ENCODE measurements at regions not wholly inside any gene's neighbourhood (a gene's known extent, or its start where the extent isn't known, plus 50 kb on each side); places are given as distances from the start of the nearest gene placed in this dataset.
A peak's percentile ranks its signal among the peaks of the same experiment; 100 is the strongest.
"Not testable (repeated sequence)": the region's sequence is repeated elsewhere in the genome, so short reads cannot be mapped to it uniquely, and the experiment has no call there.

DNA sequence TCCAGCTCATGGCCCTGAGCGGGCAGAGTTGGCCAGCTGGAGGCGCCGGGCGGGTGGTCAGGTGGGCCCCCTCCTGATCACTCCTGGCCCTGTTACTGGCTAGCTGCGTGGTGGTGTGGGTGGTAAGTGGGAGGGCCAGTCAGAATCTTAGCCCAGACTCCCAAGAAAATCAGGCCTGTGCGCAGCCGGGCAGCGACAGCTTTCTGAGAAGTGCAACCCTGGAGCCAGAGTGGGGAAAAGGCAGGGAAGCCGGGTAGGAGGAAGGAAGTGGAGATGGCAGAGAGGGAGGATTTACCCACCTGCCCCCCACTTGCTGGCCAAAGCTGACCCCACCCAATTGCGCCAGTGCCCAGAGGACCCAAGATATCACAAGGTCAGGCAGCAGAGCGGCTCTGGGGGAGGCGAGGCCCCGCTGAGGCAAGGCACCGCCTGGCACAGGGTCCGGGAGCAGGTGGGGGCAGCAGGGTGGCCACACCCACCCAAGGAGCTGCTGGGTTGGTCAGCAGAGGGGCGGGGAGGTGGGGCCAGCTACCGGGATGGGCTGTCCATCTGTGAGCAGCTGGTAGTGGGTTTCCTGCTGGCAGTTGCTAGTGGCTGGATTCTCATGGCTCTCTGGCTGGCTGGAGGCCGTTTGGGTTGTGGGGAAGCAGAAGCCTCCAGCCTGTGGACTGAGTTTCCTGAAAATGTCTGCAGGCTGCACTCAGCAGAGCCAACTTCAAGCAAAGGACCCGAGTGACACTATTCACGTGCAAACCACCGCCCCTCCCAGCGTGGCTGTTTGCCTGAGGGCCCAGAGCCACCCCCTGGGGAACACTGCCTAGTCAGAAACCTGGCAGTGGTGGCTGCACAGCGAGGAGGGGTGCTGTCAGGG, 196.4 kb downstream of the IGLL1 start:
- H3K27ac Mint-ChIP-seq, result no peak overlapping the region
- DNase-seq, result no peak
- no peaks in the 10 kb centered on the region for H3K36me3 Mint-ChIP-seq
- no peaks in the 10 kb centered on the region for H3K4me1 Mint-ChIP-seq
- H3K4me3 Mint-ChIP-seq, result no peak overlapping the region
- H3K9me3 Mint-ChIP-seq, result no peaks in the 10 kb centered on the region
- H3K27me3 Mint-ChIP-seq, result no peaks in the 10 kb centered on the region

DNA sequence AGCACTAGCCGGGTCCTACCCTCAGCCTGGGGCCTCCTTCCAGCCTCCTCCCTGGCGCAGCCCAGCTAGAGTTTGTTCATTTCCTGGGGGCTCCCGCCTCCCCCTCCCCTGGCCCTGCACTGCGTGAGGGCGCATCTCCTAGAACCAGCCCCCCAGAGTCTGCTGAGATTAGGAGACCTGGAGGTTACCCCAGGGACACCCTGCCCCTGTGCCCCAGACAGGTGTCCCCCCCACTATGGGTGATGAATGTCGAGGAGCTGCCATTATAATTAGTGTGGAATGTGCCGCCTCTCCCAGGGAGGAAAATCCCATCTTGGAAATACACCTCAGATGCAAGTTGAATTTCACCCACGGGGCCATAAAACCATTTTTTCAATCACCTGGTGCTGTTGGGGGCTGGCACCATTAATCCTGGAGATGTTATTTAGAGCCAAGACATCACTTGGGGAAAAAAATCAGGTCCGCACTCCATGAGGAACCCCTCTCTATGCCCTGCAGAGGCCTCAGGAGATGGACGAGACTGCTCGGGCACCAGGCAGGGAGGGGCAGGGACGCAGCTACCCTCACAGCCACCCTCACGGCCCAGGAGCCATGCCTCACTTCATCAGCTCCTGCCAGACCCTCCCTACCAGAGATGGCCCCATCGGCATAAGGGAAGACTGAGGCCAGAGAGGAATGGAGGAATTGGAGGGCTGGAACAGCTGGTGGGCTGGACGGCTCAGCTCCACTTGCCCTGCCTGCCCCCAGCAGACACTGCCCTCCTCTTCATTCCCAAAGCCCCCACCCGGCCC, 197.5 kb downstream of the IGLL1 start:
- H3K4me1 Mint-ChIP-seq, result no peaks in the 10 kb centered on the region
- no peak overlapping the region for H3K4me3 Mint-ChIP-seq
- H3K36me3 Mint-ChIP-seq, result no peaks in the 10 kb centered on the region
- H3K27me3 Mint-ChIP-seq, result no peaks in the 10 kb centered on the region
- no peak overlapping the region for H3K27ac Mint-ChIP-seq
- DNase-seq, result no peak
- no peaks in the 10 kb centered on the region for H3K9me3 Mint-ChIP-seq

DNA sequence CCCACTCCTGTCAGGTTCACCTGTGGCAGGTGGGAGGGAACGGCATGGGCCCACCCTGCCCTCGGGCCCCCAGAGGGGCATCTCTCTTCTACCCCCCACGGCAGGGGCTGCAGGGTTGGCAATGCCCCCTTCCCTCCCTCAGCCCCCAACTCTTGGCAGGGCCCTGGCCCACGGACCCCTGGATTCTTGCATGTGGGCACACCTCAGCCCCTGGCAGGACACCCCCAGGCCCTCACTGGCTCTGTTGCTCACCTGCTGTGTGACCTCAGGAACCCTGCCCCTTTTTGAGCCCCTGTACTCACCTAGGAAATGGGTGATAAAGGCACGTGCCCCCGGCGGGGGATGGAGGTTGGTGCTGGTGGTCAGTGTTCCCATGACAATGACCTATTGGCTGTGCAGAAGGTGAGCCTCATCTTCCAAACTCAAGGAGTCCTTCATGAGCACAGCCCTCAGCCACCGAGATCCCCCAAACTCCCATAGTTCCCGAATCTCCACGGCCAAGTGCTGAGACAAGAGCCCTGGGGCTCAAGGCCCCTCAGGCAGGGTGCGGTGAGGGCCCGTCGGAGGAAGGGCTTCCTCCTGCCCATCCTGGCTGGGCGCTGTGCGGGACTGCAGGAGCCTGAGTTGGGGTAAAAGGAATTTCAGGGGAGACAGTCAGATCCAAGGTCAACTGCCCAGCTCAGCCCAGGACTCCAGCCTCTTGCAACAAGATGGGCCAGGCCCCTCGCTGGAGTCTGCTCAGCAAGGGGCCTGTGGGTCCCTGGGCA, 198.2 kb downstream of the IGLL1 start:
- no peaks in the 10 kb centered on the region for H3K36me3 Mint-ChIP-seq
- no peaks in the 10 kb centered on the region for H3K27me3 Mint-ChIP-seq
- H3K4me1 Mint-ChIP-seq, result no peaks in the 10 kb centered on the region
- no peak overlapping the region for H3K27ac Mint-ChIP-seq
- no peak overlapping the region for H3K4me3 Mint-ChIP-seq
- no peak for DNase-seq
- H3K9me3 Mint-ChIP-seq, result no peaks in the 10 kb centered on the region

DNA sequence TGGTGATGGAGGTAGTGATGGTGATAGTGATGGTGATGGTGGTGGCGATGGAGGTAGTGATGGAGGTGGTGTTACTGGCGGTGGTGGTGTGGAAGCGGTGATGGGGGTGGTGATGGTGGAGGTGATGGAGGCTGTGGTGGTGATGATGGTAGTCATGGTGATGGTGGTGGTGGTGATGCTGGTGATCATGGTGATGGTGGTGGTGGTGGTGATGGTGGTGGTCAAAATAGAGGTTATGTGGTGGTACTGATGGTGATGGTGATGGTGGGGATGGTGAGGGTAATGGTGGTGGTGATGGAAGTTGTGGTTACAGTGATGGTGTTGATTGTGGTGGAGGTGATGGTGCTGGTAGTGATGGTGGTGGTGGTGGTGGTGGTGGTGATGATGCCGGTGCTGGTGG, 199.2 kb downstream of the IGLL1 start:
- Mint-ChIP-seq H3K4me3 (no peak overlapping the region), H3K9me3 (no peaks in the 10 kb centered on the region), H3K36me3 (no peaks in the 10 kb centered on the region), H3K27me3 (no peaks in the 10 kb centered on the region), H3K4me1 (no peaks in the 10 kb centered on the region), H3K27ac (no peak overlapping the region)
- DNase-seq, result no peak

DNA sequence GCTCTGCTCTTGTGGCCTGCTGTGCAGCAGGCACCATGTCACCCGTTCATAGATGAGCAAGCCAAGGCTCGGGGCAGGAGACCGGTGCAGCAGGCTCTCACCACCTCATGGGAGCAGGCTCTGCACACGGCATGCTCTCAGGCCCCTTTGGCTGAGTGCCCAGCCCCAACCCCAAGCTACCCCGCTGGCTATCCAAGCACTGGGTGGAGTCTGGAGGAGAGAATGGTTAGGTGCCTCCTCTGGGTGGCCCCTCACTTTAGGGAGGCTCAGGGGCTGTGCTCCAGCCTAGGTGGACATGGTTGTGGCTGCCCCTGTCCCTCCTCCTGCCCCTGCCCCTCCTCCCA, 199.9 kb downstream of the IGLL1 start:
- DNase-seq, result no peak
- Mint-ChIP-seq H3K4me1 (no peaks in the 10 kb centered on the region), H3K4me3 (no peak overlapping the region), H3K27me3 (no peaks in the 10 kb centered on the region), H3K9me3 (no peaks in the 10 kb centered on the region), H3K27ac (no peak overlapping the region), H3K36me3 (no peaks in the 10 kb centered on the region)

DNA sequence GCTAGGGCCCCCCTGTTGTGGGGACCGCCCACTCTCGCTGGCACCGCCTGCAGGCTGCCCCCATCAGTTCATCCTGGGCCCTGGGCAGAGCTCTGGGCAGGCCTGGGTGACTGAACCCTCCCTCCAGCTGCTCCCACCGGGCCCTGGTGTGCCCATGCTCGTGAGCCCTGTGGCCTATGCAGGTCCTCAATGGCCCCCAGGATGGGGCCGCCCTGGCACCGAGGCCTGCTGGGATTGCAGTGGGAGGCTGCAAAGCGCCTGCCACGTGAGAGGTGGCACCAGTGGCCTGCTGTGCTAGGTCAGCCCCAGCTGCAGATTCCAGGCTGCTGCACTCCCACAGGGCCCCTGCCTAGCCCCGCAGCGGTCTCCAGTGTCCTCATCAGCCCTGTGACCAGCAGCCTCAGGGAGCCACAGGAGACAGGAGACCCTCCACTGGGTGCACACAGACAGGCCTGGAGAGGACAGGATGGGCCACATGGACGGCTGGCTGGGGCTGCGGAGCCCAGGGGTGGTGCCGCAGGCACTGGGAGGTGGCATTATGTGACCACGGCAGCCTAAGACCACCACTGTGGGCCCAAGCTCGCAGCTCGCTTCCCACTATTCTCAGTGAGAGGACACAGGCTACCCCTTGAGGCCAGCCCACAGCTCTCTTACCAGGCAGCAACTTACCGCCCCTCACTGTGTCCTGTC, 199.4 kb downstream of the BCR start:
- not testable (repeated sequence) for H3K4me3 Mint-ChIP-seq, H3K4me1 Mint-ChIP-seq, DNase-seq, H3K36me3 Mint-ChIP-seq, H3K27me3 Mint-ChIP-seq, H3K9me3 Mint-ChIP-seq, H3K27ac Mint-ChIP-seq

DNA sequence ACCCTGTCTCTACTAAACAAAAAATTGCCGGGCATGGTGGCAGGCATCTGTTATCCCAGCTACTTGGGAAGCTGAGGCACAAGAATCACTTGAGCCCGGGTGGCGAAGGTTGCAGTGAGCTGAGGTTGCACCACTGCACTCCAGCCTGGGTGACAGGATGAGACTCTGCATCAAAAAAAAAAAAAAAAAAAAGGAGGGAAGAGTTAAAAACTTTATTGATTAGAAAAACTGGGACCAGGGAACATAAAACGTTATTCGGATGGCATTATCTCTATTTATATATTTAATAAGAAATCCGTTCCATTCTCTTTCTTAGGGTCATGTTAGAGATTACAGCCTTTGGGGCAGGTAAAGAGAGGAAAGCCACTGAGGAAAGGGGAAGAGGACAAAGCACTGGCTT, 197.5 kb downstream of the BCR start:
- no peak overlapping the region for H3K27ac Mint-ChIP-seq
- H3K27me3 Mint-ChIP-seq, result peaks cover 3% of the 10 kb centered on the region
- DNase-seq, result no peak
- no peak overlapping the region for H3K4me3 Mint-ChIP-seq
- no peaks in the 10 kb centered on the region for H3K4me1 Mint-ChIP-seq
- no peaks in the 10 kb centered on the region for H3K36me3 Mint-ChIP-seq
- no peaks in the 10 kb centered on the region for H3K9me3 Mint-ChIP-seq

DNA sequence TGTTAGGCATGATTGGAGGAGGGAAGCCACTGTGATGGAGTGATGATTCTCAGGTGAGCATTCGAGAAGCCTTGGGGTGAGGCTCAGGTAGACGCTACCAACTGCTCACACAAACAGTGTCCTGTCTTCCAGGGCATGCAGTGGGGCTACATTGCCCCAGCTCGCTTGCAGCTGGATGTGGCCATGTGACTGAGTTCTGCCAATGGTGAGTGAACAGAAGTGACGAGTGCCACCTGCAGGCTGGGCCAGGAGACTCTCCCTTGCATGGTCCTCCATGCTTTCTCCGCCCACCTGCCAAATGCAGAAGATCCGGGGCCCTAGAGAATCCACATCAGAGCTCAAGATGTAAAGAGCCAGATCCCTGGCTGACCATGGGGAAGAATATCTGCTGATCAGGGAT, 195.9 kb downstream of the BCR start:
- Mint-ChIP-seq H3K4me3 (no peak overlapping the region), H3K27me3 (peaks cover 3% of the 10 kb centered on the region), H3K9me3 (no peaks in the 10 kb centered on the region), H3K4me1 (no peaks in the 10 kb centered on the region), H3K36me3 (no peaks in the 10 kb centered on the region), H3K27ac (no peak overlapping the region)
- peak; percentile 44 for DNase-seq

DNA sequence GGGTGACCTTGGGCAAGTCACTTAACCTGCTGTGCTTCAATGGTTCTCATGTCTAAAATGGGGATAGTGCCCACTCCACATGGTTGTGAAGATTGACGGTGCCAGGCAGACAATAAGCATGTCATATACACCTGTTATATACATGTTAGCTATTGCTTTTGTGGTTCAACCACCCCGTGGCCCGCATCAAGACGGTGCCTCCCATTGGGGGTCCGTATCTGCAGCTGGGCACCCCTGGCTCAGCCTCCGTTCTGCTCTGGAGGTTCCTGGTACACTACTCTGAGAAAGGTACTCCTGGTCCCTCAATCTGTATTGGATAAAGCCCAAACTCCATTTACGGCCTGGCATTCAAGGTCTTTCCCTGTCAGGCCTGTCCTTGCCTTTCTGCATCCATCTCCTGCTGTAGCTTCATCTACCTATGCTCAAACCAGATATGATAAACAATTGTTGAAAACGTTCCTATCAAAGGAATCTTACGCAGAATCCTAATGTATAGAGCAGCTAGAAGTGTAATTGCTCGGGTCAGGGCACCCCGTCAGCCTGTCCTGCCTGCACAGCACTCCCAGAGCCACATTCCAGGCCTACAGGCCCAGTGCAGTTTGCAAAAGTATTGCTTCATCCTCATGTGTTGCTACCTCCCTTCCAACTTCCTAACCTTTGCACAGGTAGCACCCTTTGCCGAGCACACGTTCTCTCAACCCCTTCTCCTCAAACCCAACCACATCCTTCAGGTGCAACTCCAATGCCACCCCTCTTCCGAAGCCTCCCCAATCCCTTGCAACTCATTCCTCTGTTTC, 194.9 kb downstream of the BCR start:
- H3K27ac Mint-ChIP-seq, result no peak overlapping the region

DNA sequence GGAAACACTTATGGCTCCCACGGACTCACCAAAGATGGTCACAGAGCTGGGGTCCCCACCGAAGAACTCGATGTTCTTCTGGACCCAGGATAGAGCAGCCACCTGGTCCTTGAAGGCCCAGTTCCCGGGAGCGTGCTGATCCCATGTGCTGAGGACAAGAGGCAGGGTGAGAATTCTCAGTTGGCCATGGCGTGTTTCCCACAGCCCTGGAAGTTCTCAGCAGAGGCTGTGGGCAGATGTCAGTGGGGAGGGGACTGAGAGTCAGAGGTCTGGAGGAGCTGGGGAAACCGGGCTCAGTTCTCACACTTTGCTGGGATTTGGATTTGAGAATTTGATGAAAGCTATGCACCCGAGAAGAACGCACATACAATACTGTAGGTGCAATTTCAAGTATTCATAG, 193.3 kb downstream of the BCR start:
- Mint-ChIP-seq H3K4me3 (no peak overlapping the region), H3K27me3 (peaks cover 13% of the 10 kb centered on the region), H3K27ac (no peak overlapping the region), H3K36me3 (no peaks in the 10 kb centered on the region), H3K9me3 (no peaks in the 10 kb centered on the region), H3K4me1 (no peaks in the 10 kb centered on the region)
- no peak for DNase-seq

More for the DNA sequence above, 194.9 kb downstream of the BCR start:
- Mint-ChIP-seq H3K4me3 (no peak overlapping the region), H3K27me3 (peaks cover 6% of the 10 kb centered on the region), H3K36me3 (no peaks in the 10 kb centered on the region), H3K9me3 (no peaks in the 10 kb centered on the region), H3K4me1 (no peaks in the 10 kb centered on the region)
- no peak for DNase-seq

DNA sequence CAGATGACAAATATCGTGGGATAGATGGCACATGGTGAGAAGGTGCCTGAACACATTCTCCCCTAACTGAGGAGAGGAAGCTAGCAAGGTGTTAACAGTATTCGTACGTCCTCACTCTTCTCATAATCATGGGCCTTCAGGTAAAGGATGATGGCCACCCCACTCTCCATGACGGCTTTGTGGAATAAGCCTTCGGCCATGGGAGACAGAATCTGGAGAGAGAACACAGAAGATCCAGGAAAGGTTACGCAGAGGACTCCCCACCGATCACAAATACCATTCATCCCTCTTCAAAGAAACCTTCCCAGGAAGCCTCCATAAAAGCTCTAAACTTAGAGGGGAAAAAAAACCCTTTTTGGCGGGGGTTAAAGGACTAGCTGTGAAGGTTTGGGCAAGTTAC, 189.9 kb downstream of the BCR start:
- H3K27ac Mint-ChIP-seq, result no peak overlapping the region
- H3K9me3 Mint-ChIP-seq, result no peaks in the 10 kb centered on the region
- H3K4me1 Mint-ChIP-seq, result no peaks in the 10 kb centered on the region
- DNase-seq, result no peak
- H3K4me3 Mint-ChIP-seq, result no peak overlapping the region
- no peaks in the 10 kb centered on the region for H3K36me3 Mint-ChIP-seq
- H3K27me3 Mint-ChIP-seq, result peaks cover 25% of the 10 kb centered on the region

DNA sequence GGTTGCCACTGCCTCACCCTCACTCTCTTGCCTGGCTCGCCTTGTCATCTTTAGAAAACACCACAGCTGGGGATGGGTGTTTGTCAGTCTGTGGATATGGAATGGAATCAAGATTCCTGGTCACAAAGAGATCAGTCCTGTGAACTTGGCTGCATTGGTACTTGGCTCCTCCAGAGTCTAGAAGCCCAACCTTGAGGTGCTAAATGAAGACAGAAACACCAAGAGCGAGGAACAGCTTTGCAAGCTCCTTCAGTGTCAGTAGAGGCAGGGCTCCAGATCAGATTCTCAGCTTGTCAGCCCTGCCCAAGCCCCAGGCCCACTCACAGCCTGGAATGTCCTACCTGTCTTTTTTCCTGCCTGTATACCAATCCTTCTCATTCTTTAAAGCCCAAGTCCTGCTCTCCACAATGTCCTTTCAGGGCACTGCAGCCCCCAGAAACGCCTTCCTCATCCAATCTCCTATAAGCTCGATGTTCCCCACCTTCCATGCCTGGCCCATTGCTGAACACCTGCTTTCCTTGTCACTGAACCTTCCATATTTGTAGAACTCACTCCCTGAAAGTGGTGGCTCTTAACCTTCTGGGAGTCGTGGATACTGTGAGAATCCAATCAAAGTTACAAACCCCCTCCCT, 188.9 kb downstream of the BCR start:
- Mint-ChIP-seq H3K4me1 (no peaks in the 10 kb centered on the region), H3K27ac (no peak overlapping the region), H3K27me3 (peaks cover 22% of the 10 kb centered on the region), H3K36me3 (no peaks in the 10 kb centered on the region), H3K4me3 (no peak overlapping the region), H3K9me3 (no peaks in the 10 kb centered on the region)
- no peak for DNase-seq

Measured in activated naive CD8-positive, alpha-beta T cell treated with anti-CD3 and anti-CD28 coated beads for 36 hours (primary cell).